ENCODE measurements at regions not wholly inside any gene's neighbourhood (a gene's known extent, or its start where the extent isn't known, plus 50 kb on each side); places are given as distances from the start of the nearest gene placed in this dataset.

- no peaks in the 10 kb centered on the region for H3K9me3 ChIP-seq
Observed at GRCh38 chr2:207279520-207279919, 113.8 kb upstream of the KLF7 start.

GRCh38 chr2:207281436-207281835 lies 115.7 kb upstream of the KLF7 start:
- intact Hi-C loops (cut with DNase I): no loop called here
- Histone ChIP-seq H3K36me3 (no peaks in the 10 kb centered on the region), H3K9ac (ENCODE audit: low read depth in 2 of 2, low read length in 2 of 2) (no peak overlapping the region), H3K27ac (no peak overlapping the region), H3K27me3 (no peaks in the 10 kb centered on the region), H3K4me1 (no peaks in the 10 kb centered on the region), H3K4me3 (no peak overlapping the region), H3K9me3 (no peaks in the 10 kb centered on the region)
- no peak for DNase-seq
- TF ChIP-seq CTCF (IDR thresholded peaks at IDR 0.05): no peak

More at GRCh38 chr2:207279520-207279919, 113.8 kb upstream of the KLF7 start:
- DNase-seq: no peak
- H3K4me3 ChIP-seq: no peak overlapping the region
- intact Hi-C loops (cut with DNase I): no loop called here
- H3K27ac ChIP-seq: no peak overlapping the region
- H3K36me3 ChIP-seq: no peaks in the 10 kb centered on the region
- H3K4me1 ChIP-seq: no peaks in the 10 kb centered on the region
- no peaks in the 10 kb centered on the region for H3K27me3 ChIP-seq
- no peak overlapping the region for H3K9ac ChIP-seq (ENCODE audit: low read depth in 2 of 2, low read length in 2 of 2)
- TF ChIP-seq CTCF (IDR thresholded peaks at IDR 0.05): no peak

- Histone ChIP-seq H3K9me3 (no peaks in the 10 kb centered on the region), H3K4me3 (no peak overlapping the region), H3K27ac (no peak overlapping the region), H3K4me1 (no peaks in the 10 kb centered on the region), H3K36me3 (no peaks in the 10 kb centered on the region), H3K9ac (ENCODE audit: low read depth in 2 of 2, low read length in 2 of 2) (no peak overlapping the region), H3K27me3 (no peaks in the 10 kb centered on the region)
- intact Hi-C loops (cut with DNase I): no loop called here
- TF ChIP-seq CTCF (IDR thresholded peaks at IDR 0.05): no peak
- DNase-seq: no peak
Observed at GRCh38 chr2:207282916-207283315, 117.2 kb upstream of the KLF7 start.

- intact Hi-C loops (cut with DNase I): no loop called here
- H3K4me3 ChIP-seq: no peak overlapping the region
- no peaks in the 10 kb centered on the region for H3K27me3 ChIP-seq
- H3K36me3 ChIP-seq: no peaks in the 10 kb centered on the region
- no peak overlapping the region for H3K9ac ChIP-seq (ENCODE audit: low read depth in 2 of 2, low read length in 2 of 2)
- no peak overlapping the region for H3K27ac ChIP-seq
- no peak for TF ChIP-seq CTCF (IDR thresholded peaks at IDR 0.05)
- DNase-seq: no peak
- H3K4me1 ChIP-seq: no peaks in the 10 kb centered on the region
- no peaks in the 10 kb centered on the region for H3K9me3 ChIP-seq
Observed at GRCh38 chr2:207283356-207283755, 117.6 kb upstream of the KLF7 start.

- Histone ChIP-seq H3K36me3 (no peaks in the 10 kb centered on the region), H3K27ac (no peak overlapping the region), H3K27me3 (no peaks in the 10 kb centered on the region), H3K9ac (ENCODE audit: low read depth in 2 of 2, low read length in 2 of 2) (no peak overlapping the region), H3K9me3 (no peaks in the 10 kb centered on the region), H3K4me1 (no peaks in the 10 kb centered on the region), H3K4me3 (no peak overlapping the region)
- intact Hi-C loops (cut with DNase I): no loop called here
- no peak for TF ChIP-seq CTCF (IDR thresholded peaks at IDR 0.05)
- DNase-seq: no peak
Observed at GRCh38 chr2:207284556-207285472, 119.1 kb upstream of the KLF7 start.
